ENCODE measurements at regions not wholly inside any gene's neighbourhood (a gene's known extent, or its start where the extent isn't known, plus 50 kb on each side); places are given as distances from the start of the nearest gene placed in this dataset.

DNA sequence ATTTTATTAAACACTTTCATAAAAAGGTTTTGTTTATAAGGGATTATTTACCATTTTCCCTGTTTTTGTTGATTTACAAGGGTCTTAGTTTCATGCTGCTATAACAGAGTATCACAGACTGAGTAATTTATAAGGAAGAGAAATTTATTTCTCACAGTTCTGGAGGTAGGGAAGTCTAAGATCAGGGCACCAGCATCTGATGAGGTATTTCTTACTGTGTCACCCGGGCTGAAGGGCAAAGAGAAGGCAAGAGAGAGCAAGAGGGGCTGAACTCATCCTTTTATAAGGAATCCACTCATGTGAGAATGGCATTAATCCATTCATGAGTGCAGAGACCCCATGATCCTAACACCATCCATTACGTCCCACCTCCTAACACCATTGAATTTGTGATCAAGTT lies 160.0 kb upstream of the SLC39A10 start:
- no peak for TF ChIP-seq EZH2phosphoT487 (IDR thresholded peaks at IDR 0.05; ENCODE audit: borderline replicate concordance, low read length)
- TF ChIP-seq, protein P1, sequence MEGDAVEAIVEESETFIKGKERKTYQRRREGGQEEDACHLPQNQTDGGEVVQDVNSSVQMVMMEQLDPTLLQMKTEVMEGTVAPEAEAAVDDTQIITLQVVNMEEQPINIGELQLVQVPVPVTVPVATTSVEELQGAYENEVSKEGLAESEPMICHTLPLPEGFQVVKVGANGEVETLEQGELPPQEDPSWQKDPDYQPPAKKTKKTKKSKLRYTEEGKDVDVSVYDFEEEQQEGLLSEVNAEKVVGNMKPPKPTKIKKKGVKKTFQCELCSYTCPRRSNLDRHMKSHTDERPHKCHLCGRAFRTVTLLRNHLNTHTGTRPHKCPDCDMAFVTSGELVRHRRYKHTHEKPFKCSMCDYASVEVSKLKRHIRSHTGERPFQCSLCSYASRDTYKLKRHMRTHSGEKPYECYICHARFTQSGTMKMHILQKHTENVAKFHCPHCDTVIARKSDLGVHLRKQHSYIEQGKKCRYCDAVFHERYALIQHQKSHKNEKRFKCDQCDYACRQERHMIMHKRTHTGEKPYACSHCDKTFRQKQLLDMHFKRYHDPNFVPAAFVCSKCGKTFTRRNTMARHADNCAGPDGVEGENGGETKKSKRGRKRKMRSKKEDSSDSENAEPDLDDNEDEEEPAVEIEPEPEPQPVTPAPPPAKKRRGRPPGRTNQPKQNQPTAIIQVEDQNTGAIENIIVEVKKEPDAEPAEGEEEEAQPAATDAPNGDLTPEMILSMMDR (conservative IDR thresholded peaks at IDR 0.05; ENCODE audit: low read depth, low read length), result no peak
